Type B pancreatic cell (in vitro differentiated cells): ENCODE measurements at regions not wholly inside any gene's neighbourhood (a gene's known extent, or its start where the extent isn't known, plus 50 kb on each side); places are given as distances from the start of the nearest gene placed in this dataset.
A peak's percentile ranks its signal among the peaks of the same experiment; 100 is the strongest.

Experiments used
- DNase-seq: peaks from one replicate; pipeline ENCODE4 v3.0.0; 2021; ENCODE audit warnings: mixed read lengths; ENCODE audit not compliant: unreplicated experiment; ENCODE audit errors: extremely low spot score
- H3K27ac Mint-ChIP-seq: 2 replicates; pipeline ENCODE4 v1.8.0; 2021; ENCODE audit warnings: mild to moderate bottlenecking, mixed read lengths
- H3K27me3 Mint-ChIP-seq: 2 replicates; pipeline ENCODE4 v1.8.0; 2021; ENCODE audit warnings: mixed read lengths
- H3K36me3 Mint-ChIP-seq: 2 replicates; pipeline ENCODE4 v1.8.0; 2021; ENCODE audit warnings: mixed read lengths
- H3K4me1 Mint-ChIP-seq: one replicate; pipeline ENCODE4 v1.8.0; 2021; ENCODE audit warnings: mixed read lengths; ENCODE audit not compliant: unreplicated experiment
- H3K4me3 Mint-ChIP-seq: 2 replicates; pipeline ENCODE4 v1.8.0; 2021; ENCODE audit warnings: mild to moderate bottlenecking, mixed read lengths
- H3K9me3 Mint-ChIP-seq: 2 replicates; pipeline ENCODE4 v1.8.0; 2021; ENCODE audit warnings: mixed read lengths
- CTCF ChIP-seq: fragments of 200-600 bp; sonication (generic); conservative IDR thresholded peaks from 2 replicates; pipeline ENCODE4 v1.5.0; 2021; ENCODE audit warnings: antibody characterized with exemption, mild to moderate bottlenecking

DNA sequence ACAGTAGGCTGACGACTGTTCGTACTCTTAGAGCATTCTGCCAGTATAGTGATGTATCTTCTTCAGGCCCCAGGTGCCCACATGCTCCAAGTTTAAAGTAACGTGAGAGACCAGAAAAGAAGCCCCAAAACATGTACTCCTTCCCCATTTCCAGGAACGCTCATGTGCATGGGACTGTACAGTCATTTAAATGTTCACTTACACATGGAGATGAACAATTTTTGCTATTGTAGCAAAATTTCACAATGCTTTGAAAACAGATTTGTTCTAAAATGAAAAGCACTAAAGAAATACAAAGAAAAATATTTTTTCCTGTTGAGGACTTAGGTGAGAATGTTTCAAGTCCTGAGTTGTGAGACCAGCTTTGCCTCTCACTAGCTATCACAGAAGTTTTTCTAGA, 269.3 kb upstream of the PRDM1 start:
- Mint-ChIP-seq H3K9me3 (no peaks in the 10 kb centered on the region), H3K27me3 (peaks cover 13% of the 10 kb centered on the region), H3K4me1 (no peaks in the 10 kb centered on the region), H3K36me3 (no peaks in the 10 kb centered on the region), H3K27ac (no peak overlapping the region), H3K4me3 (no peak overlapping the region)
- TF ChIP-seq CTCF, result no peak
- DNase-seq, result no peak

- H3K9me3 Mint-ChIP-seq, result no peaks in the 10 kb centered on the region
- no peak overlapping the region for H3K4me3 Mint-ChIP-seq
- TF ChIP-seq CTCF, result no peak
- no peak for DNase-seq
- peaks cover 13% of the 10 kb centered on the region for H3K27me3 Mint-ChIP-seq
- H3K27ac Mint-ChIP-seq, result no peak overlapping the region
- no peaks in the 10 kb centered on the region for H3K4me1 Mint-ChIP-seq
- H3K36me3 Mint-ChIP-seq, result no peaks in the 10 kb centered on the region
Observed at GRCh38 chr6:105815661-105816555, 270.2 kb upstream of the PRDM1 start.

DNA sequence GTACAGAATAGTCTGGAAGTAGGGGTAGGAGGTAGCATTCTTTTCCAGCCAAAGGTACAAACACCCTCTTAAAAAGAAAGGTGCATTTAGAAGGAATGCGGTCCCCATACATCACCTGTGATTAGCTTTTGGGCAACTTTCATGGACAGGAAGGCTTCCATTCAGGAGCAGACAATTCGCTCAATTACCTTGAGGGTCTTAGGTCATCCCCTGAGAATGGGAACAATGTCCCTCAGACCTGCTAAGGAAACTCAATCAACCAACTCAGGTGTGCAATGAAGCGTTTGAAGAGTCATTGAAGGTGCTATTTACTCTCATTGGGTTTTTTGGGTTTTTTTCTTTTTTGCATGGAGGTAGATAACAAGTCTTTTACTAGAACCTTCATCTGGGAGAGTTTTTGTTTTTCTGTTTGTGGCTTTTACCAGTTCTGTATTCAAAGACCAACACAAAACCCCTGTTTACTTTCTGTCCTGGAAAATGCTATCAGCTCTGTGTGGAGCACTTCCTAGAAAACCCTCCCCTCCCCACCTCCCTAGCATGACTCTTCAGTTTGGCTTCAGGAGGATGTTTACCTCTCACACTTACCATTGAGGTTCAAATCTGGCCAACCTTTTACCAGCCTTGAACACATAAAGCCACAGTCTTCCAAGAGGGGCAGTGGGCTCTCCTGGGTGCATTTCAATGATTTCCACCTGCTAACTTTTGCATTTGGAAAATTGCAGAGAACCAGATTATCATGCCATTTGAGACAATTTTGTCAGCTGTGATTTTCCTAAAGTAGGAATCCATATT, 271.2 kb upstream of the PRDM1 start:
- peaks cover 13% of the 10 kb centered on the region for H3K27me3 Mint-ChIP-seq
- no peak overlapping the region for H3K4me3 Mint-ChIP-seq
- no peak for TF ChIP-seq CTCF
- peaks cover 9% of the 10 kb centered on the region for H3K4me1 Mint-ChIP-seq
- DNase-seq, result no peak
- H3K9me3 Mint-ChIP-seq, result no peaks in the 10 kb centered on the region
- no peaks in the 10 kb centered on the region for H3K36me3 Mint-ChIP-seq
- no peak overlapping the region for H3K27ac Mint-ChIP-seq

DNA sequence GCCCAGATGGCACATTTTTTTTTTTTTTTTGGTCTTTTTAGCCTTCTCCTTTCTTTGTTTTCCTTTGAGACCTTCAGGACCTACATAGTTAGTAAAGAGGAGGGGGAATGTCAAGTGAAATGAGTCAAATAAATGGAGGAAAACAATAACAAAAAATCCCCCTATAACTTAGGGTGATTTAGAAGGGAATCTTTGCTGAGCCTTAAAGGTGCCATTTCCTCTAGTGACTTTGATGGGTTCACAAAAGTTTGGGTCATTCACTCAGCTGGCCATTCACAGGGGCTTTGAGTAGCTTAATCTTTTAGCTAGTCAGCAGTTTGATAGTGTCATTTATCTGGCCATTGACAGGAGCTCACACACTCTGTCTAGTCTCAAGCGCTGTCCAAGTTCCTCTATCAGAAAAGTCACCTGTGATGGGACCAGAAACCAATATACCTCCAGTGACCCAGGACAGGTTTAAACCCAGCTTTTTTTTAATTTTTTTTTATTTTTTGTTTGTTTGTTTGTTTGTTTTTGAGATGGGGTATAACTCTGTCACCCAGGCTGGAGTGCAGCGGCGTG, 275.1 kb upstream of the PRDM1 start:
- no peak overlapping the region for H3K27ac Mint-ChIP-seq
- H3K4me3 Mint-ChIP-seq, result no peak overlapping the region
- H3K27me3 Mint-ChIP-seq, result peaks cover 13% of the 10 kb centered on the region
- H3K9me3 Mint-ChIP-seq, result no peaks in the 10 kb centered on the region
- H3K36me3 Mint-ChIP-seq, result no peaks in the 10 kb centered on the region
- no peak for TF ChIP-seq CTCF
- DNase-seq, result no peak
- H3K4me1 Mint-ChIP-seq, result peaks cover 15% of the 10 kb centered on the region

- Mint-ChIP-seq H3K27ac (peak overlapping the region; percentile 15), H3K4me3 (peak overlapping the region; percentile 6), H3K9me3 (no peaks in the 10 kb centered on the region), H3K36me3 (no peaks in the 10 kb centered on the region), H3K4me1 (peaks cover 15% of the 10 kb centered on the region), H3K27me3 (peaks cover 10% of the 10 kb centered on the region)
- no peak for TF ChIP-seq CTCF
- DNase-seq, result no peak
Observed at GRCh38 chr6:105810105-105810921, 275.8 kb upstream of the PRDM1 start.
